SK-N-MC (cell line): ENCODE measurements at regions not wholly inside any gene's neighbourhood (a gene's known extent, or its start where the extent isn't known, plus 50 kb on each side); places are given as distances from the start of the nearest gene placed in this dataset.

Experiments used
- EZH2 ChIP-seq: fragments of 200-600 bp; sonication (generic); IDR thresholded peaks from one replicate; pipeline ENCODE4 v1.6.1; 2017; ENCODE audit warnings: antibody characterized with exemption
- POLR2AphosphoS5 ChIP-seq: IDR thresholded peaks from 2 replicates; pipeline ENCODE4 v1.6.1; 2012; ENCODE audit warnings: mild to moderate bottlenecking, low read depth, low read length, borderline replicate concordance

- TF ChIP-seq EZH2 (no peak), POLR2AphosphoS5 (no peak)
These were observed 152.1 kb upstream of the GSC start for GRCh38 chr14:94921882-94922585.
